Cardiac septum (tissue), 1 donor: ENCODE measurements at regions not wholly inside any gene's neighbourhood (a gene's known extent, or its start where the extent isn't known, plus 50 kb on each side); places are given as distances from the start of the nearest gene placed in this dataset.
"Not testable (repeated sequence)": the region's sequence is repeated elsewhere in the genome, so short reads cannot be mapped to it uniquely, and the experiment has no call there.

Source experiments
- DNase-seq: peaks from one replicate; pipeline ENCODE4 v3.0.0-alpha.2; 2020; ENCODE audit warnings: low spot score
- intact Hi-C: fragments of 100-400 bp; cut with DNase I; formaldehyde crosslinking; loops from one replicate; pipeline ENCODE4 v1.14.0; 2022
- donor health status: DM: no; HTN: no; CAD: no.

GRCh38 chr10:108003576-108003975 lies 839.1 kb upstream of the SORCS1 start:
- intact Hi-C loops: no loop called here
- DNase-seq: no peak

- intact Hi-C loops: no loop called here
Measured at GRCh38 chr10:108003061-108003460, 838.6 kb upstream of the SORCS1 start.

GRCh38 chr10:108000365-108000764 lies 835.9 kb upstream of the SORCS1 start:
- intact Hi-C loops: no loop called here

More at GRCh38 chr10:108003061-108003460, 838.6 kb upstream of the SORCS1 start:
- no peak for DNase-seq

GRCh38 chr10:107994621-107995270 lies 830.2 kb upstream of the SORCS1 start:
- intact Hi-C loops: no loop called here
- no peak for DNase-seq

More at GRCh38 chr10:108000365-108000764, 835.9 kb upstream of the SORCS1 start:
- DNase-seq: no peak

- intact Hi-C loops: no loop called here
- no peak for DNase-seq
Measured at GRCh38 chr10:107986571-107986970, 822.1 kb upstream of the SORCS1 start.

- intact Hi-C loops: no loop called here
- no peak for DNase-seq
Measured at GRCh38 chr10:107984581-107984980, 820.1 kb upstream of the SORCS1 start.

GRCh38 chr10:107984149-107984548 lies 819.6 kb upstream of the SORCS1 start:
- no peak for DNase-seq
- intact Hi-C loops: no loop called here

- intact Hi-C loops: no loop called here
- no peak for DNase-seq
Measured at GRCh38 chr10:107978455-107978854, 813.9 kb upstream of the SORCS1 start.

GRCh38 chr10:107971973-107972372 lies 807.5 kb upstream of the SORCS1 start:
- no peak for DNase-seq
- intact Hi-C loops: no loop called here

- intact Hi-C loops: no loop called here
Measured at GRCh38 chr10:107971411-107971810, 806.9 kb upstream of the SORCS1 start.

GRCh38 chr10:107970512-107970911 lies 806.0 kb upstream of the SORCS1 start:
- no peak for DNase-seq
- intact Hi-C loops: no loop called here

More at GRCh38 chr10:107971411-107971810, 806.9 kb upstream of the SORCS1 start:
- no peak for DNase-seq

- intact Hi-C loops: no loop called here
- no peak for DNase-seq
Measured at GRCh38 chr10:107969936-107970335, 805.4 kb upstream of the SORCS1 start.

- no peak for DNase-seq
- intact Hi-C loops: no loop called here
Measured at GRCh38 chr10:107966826-107967225, 802.3 kb upstream of the SORCS1 start.

- no peak for DNase-seq
- intact Hi-C loops: no loop called here
Measured at GRCh38 chr10:107952649-107953556, 788.4 kb upstream of the SORCS1 start.

GRCh38 chr10:107950411-107951062 lies 786.0 kb upstream of the SORCS1 start:
- DNase-seq, intact Hi-C loops: not testable (repeated sequence)

- intact Hi-C loops: no loop called here
- no peak for DNase-seq
Measured at GRCh38 chr10:107942826-107943225, 778.3 kb upstream of the SORCS1 start.

- intact Hi-C loops: no loop called here
- no peak for DNase-seq
Measured at GRCh38 chr10:107933076-107933475, 768.6 kb upstream of the SORCS1 start.

GRCh38 chr10:107931808-107932207 lies 767.3 kb upstream of the SORCS1 start:
- intact Hi-C loops: no loop called here
- no peak for DNase-seq

GRCh38 chr10:107930037-107930436 lies 765.5 kb upstream of the SORCS1 start:
- no peak for DNase-seq
- intact Hi-C loops: no loop called here

- no peak for DNase-seq
- intact Hi-C loops: no loop called here
Measured at GRCh38 chr10:107924458-107924857, 760.0 kb upstream of the SORCS1 start.
